OCI-LY7 (cell line): ENCODE measurements at regions not wholly inside any gene's neighbourhood (a gene's known extent, or its start where the extent isn't known, plus 50 kb on each side); places are given as distances from the start of the nearest gene placed in this dataset.
A peak's percentile ranks its signal among the peaks of the same experiment; 100 is the strongest.

Source experiments
- BruUV-seq: library from RNA; stranded (reverse); fragments of 400-500 nt; replicated peaks from 2 replicates; lab custom pipeline; 2021; lab: Mats Ljungman, UMichigan
- CTCF ChIA-PET: fragments of 300-600 bp; sonication (Branson Sonifier 250); formaldehyde crosslinking; loops from one replicate; lab custom pipeline; 2022; ENCODE audit warnings: antibody characterized with exemption; ENCODE audit not compliant: unreplicated experiment; lab: Charles Lee
- POLR2A ChIA-PET: fragments of 300-600 bp; sonication (Branson Sonifier 250); formaldehyde crosslinking; loops from one replicate; lab custom pipeline; 2022; ENCODE audit warnings: antibody characterized with exemption; lab: Charles Lee
- DNase-seq: peaks from one replicate; pipeline ENCODE4 v3.0.0-alpha.2; 2015; ENCODE audit warnings: low spot score
- H2AFZ ChIP-seq: fragments of 200-600 bp; sonication (generic), shearing (Covaris generic); 2 replicates; pipeline ENCODE4 v1.6.1; 2014; ENCODE audit warnings: mild to moderate bottlenecking, antibody characterized with exemption, low read length, moderate library complexity
- H3K27ac ChIP-seq: fragments of 200-600 bp; sonication (generic); 2 replicates; pipeline ENCODE4 v1.5.1; 2014; ENCODE audit warnings: mixed run types, low read depth, mild to moderate bottlenecking, moderate library complexity, low read length, inconsistent platforms; ENCODE audit not compliant: poor library complexity, severe bottlenecking
- H3K36me3 ChIP-seq: fragments of 200-600 bp; sonication (generic); 2 replicates; pipeline ENCODE4 v1.6.1; 2014; ENCODE audit warnings: mild to moderate bottlenecking, antibody characterized with exemption, low read length, moderate library complexity, mixed read lengths; ENCODE audit not compliant: insufficient read depth
- H3K4me1 ChIP-seq: fragments of 200-600 bp; sonication (generic); 2 replicates; pipeline ENCODE4 v1.5.1; 2014; ENCODE audit warnings: mild to moderate bottlenecking, low read length; ENCODE audit not compliant: insufficient read depth, poor library complexity, severe bottlenecking
- H3K4me2 ChIP-seq: fragments of 200-600 bp; sonication (generic); 2 replicates; pipeline ENCODE4 v1.6.1; 2014; ENCODE audit warnings: mild to moderate bottlenecking, low read length
- H3K4me3 ChIP-seq: fragments of 200-600 bp; sonication (generic); 2 replicates; pipeline ENCODE4 v1.5.1; 2014; ENCODE audit warnings: mild to moderate bottlenecking, low read depth, low read length; ENCODE audit not compliant: poor library complexity, severe bottlenecking
- H3K79me2 ChIP-seq: fragments of 200-600 bp; sonication (generic); 2 replicates; pipeline ENCODE4 v1.6.1; 2016; ENCODE audit warnings: low read depth, mild to moderate bottlenecking, low read length, moderate library complexity, mixed read lengths; ENCODE audit not compliant: insufficient read depth
- H3K9me2 ChIP-seq: fragments of 200-600 bp; sonication (generic); 2 replicates; pipeline ENCODE4 v1.6.1; 2016; ENCODE audit warnings: mild to moderate bottlenecking, low read length, mixed read lengths; ENCODE audit not compliant: insufficient read depth
- H3K9me3 ChIP-seq: fragments of 200-600 bp; sonication (generic); 2 replicates; pipeline ENCODE4 v1.6.1; 2014; ENCODE audit warnings: mild to moderate bottlenecking, mixed run types, low read length, mixed read lengths
- H4K20me1 ChIP-seq: fragments of 200-600 bp; sonication (generic); 2 replicates; pipeline ENCODE4 v1.6.1; 2014; ENCODE audit warnings: mild to moderate bottlenecking, antibody characterized with exemption, low read length, moderate library complexity, mixed read lengths; ENCODE audit not compliant: insufficient read depth
- CTCF ChIP-seq: fragments of 200-600 bp; sonication (generic); conservative IDR thresholded peaks from 2 replicates; pipeline ENCODE4 v1.5.1; 2014; ENCODE audit warnings: mild to moderate bottlenecking, antibody characterized with exemption, low read length, moderate library complexity, mixed read lengths
- EZH2phosphoT487 ChIP-seq: fragments of 200-600 bp; sonication (generic); IDR thresholded peaks from 2 replicates; pipeline ENCODE4 v1.6.1; 2018; ENCODE audit warnings: low read depth, borderline replicate concordance, mild to moderate bottlenecking, mixed run types, antibody characterized with exemption, low read length, moderate library complexity, mixed read lengths
- intact Hi-C: fragments of 100-400 bp; cut with micrococcal nuclease; formaldehyde crosslinking; loops from one replicate; pipeline ENCODE4 v1.10.0; 2022; ENCODE audit not compliant: unreplicated experiment

- no peak for TF ChIP-seq EZH2phosphoT487
- TF ChIP-seq CTCF, result no peak
- Histone ChIP-seq H3K9me2 (no peaks in the 10 kb centered on the region), H3K9me3 (no peaks in the 10 kb centered on the region), H3K4me3 (no peak overlapping the region), H3K4me1 (no peaks in the 10 kb centered on the region), H3K4me2 (no peak overlapping the region), H4K20me1 (no peaks in the 10 kb centered on the region), H3K79me2 (no peaks in the 10 kb centered on the region), H3K36me3 (no peaks in the 10 kb centered on the region), H3K27ac (no peak overlapping the region), H2AFZ (no peak overlapping the region)
- POLR2A ChIA-PET, result no interaction called here
- BruUV-seq, result no TSS peak
- CTCF ChIA-PET, result no interaction called here
- no peak for DNase-seq
- intact Hi-C loops, result no loop called here
Observed at GRCh38 chr9:129354498-129354897, 176.4 kb upstream of the IER5L start.

- intact Hi-C loops, result no loop called here
- no peaks in the 10 kb centered on the region for H3K36me3 ChIP-seq
- no peak overlapping the region for H3K27ac ChIP-seq
- no peaks in the 10 kb centered on the region for H3K4me1 ChIP-seq
- no peaks in the 10 kb centered on the region for H3K9me2 ChIP-seq
- no peaks in the 10 kb centered on the region for H4K20me1 ChIP-seq
- TF ChIP-seq EZH2phosphoT487 (no peak), CTCF (no peak)
- DNase-seq, result no peak
- no TSS peak for BruUV-seq
- no peak overlapping the region for H3K4me3 ChIP-seq
- ChIA-PET CTCF (no interaction called here), POLR2A (no interaction called here)
- H3K9me3 ChIP-seq, result no peaks in the 10 kb centered on the region
- H3K79me2 ChIP-seq, result no peaks in the 10 kb centered on the region
- no peak overlapping the region for H2AFZ ChIP-seq
- no peak overlapping the region for H3K4me2 ChIP-seq
Observed at GRCh38 chr9:129353697-129354336, 175.8 kb upstream of the IER5L start.

DNA sequence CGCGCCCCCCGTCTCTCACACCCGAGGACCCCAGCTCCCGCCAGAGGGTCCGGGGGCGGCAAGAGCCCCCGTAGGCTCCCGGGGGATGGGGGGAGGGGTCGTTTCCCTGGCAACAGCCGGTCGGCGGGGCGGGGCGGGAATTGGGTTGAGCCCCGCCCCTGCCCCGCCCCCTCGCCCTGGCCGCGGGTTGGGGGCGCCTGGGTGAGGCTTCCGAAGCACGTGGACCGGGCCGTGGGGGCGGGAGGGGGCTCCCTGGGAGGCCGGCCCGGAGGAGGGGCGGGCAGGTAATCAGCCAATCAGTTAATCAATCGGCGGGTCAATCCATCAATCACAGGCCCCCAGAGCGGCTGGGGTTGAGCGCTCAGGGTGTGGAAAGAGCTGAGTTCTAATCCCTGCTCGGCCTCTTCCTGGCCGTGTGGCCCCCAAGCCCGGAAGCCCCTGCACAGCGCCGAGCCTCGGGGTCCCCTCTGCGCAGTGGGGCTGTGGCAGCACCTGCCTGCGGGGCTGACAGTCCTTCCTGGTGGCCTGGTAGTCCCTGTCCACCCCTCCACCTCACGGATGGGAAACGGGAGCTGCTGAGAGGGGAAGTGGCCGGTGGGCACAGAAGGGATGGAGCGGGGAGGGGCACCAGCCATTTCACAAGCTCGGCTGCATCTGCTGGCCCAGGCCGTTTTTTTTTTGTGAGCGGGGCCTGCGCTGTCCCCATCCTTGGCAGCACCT is 174.2 kb upstream of the IER5L start:
- BruUV-seq, result no TSS peak
- intact Hi-C loops, result no loop called here
- Histone ChIP-seq H4K20me1 (no peaks in the 10 kb centered on the region), H3K27ac (no peak overlapping the region), H3K4me2 (peak overlapping the region; percentile 30; the same call in 1 of the 2 replicates), H3K9me2 (no peaks in the 10 kb centered on the region), H3K9me3 (no peaks in the 10 kb centered on the region), H2AFZ (0 out of 2 replicates have a peak overlapping the region, but pooled peaks have one; percentile 48), H3K4me1 (no peaks in the 10 kb centered on the region), H3K79me2 (no peaks in the 10 kb centered on the region), H3K36me3 (no peaks in the 10 kb centered on the region), H3K4me3 (no peak overlapping the region)
- ChIA-PET POLR2A (no interaction called here), CTCF (no interaction called here)
- DNase-seq, result no peak
- TF ChIP-seq CTCF, result no peak
- TF ChIP-seq EZH2phosphoT487, result no peak
